Activated CD8-positive, alpha-beta memory T cell treated with anti-CD3 and anti-CD28 coated beads for 24 hours (primary cell): ENCODE measurements at regions not wholly inside any gene's neighbourhood (a gene's known extent, or its start where the extent isn't known, plus 50 kb on each side); places are given as distances from the start of the nearest gene placed in this dataset.
"Not testable (repeated sequence)": the region's sequence is repeated elsewhere in the genome, so short reads cannot be mapped to it uniquely, and the experiment has no call there.

Experiments used
- DNase-seq: peaks from one replicate; pipeline ENCODE4 v3.0.0-alpha.2; 2020

- not testable (repeated sequence) for DNase-seq
Observed at GRCh38 chr13:90946125-90946524, 401.4 kb upstream of the MIR17HG start.

- DNase-seq = no peak
Observed at GRCh38 chr13:90947976-90948375, 399.5 kb upstream of the MIR17HG start.

- no peak for DNase-seq
Observed at GRCh38 chr13:90950160-90950559, 397.3 kb upstream of the MIR17HG start.

- no peak for DNase-seq
Observed at GRCh38 chr13:90951663-90952062, 395.8 kb upstream of the MIR17HG start.

GRCh38 chr13:90952326-90952725 lies 395.2 kb upstream of the MIR17HG start:
- no peak for DNase-seq

- DNase-seq = no peak
Observed at GRCh38 chr13:90954605-90955195, 392.8 kb upstream of the MIR17HG start.

- DNase-seq = no peak
Observed at GRCh38 chr13:90956031-90956430, 391.5 kb upstream of the MIR17HG start.

GRCh38 chr13:90958866-90959265 lies 388.6 kb upstream of the MIR17HG start:
- no peak for DNase-seq

GRCh38 chr13:90968166-90968904 lies 379.2 kb upstream of the MIR17HG start:
- no peak for DNase-seq

- DNase-seq = no peak
Observed at GRCh38 chr13:90974249-90974975, 373.1 kb upstream of the MIR17HG start.

- DNase-seq = no peak
Observed at GRCh38 chr13:90979059-90979458, 368.4 kb upstream of the MIR17HG start.

- no peak for DNase-seq
Observed at GRCh38 chr13:90984756-90985155, 362.7 kb upstream of the MIR17HG start.

- DNase-seq = no peak
Observed at GRCh38 chr13:90995001-90995400, 352.5 kb upstream of the MIR17HG start.

- no peak for DNase-seq
Observed at GRCh38 chr13:90995614-90996013, 351.9 kb upstream of the MIR17HG start.

GRCh38 chr13:90997951-90998350 lies 349.5 kb upstream of the MIR17HG start:
- DNase-seq = no peak

- no peak for DNase-seq
Observed at GRCh38 chr13:90999401-90999800, 348.1 kb upstream of the MIR17HG start.

- DNase-seq = no peak
Observed at GRCh38 chr13:91001371-91001770, 346.1 kb upstream of the MIR17HG start.

- DNase-seq = no peak
Observed at GRCh38 chr13:91014696-91015095, 332.8 kb upstream of the MIR17HG start.

- DNase-seq = no peak
Observed at GRCh38 chr13:91017031-91017668, 330.3 kb upstream of the MIR17HG start.

- no peak for DNase-seq
Observed at GRCh38 chr13:91017669-91018053, 329.8 kb upstream of the MIR17HG start.

- no peak for DNase-seq
Observed at GRCh38 chr13:91020461-91021034, 326.9 kb upstream of the MIR17HG start.

GRCh38 chr13:91024157-91024792 lies 323.2 kb upstream of the MIR17HG start:
- no peak for DNase-seq

GRCh38 chr13:91025442-91025841 lies 322.0 kb upstream of the MIR17HG start:
- DNase-seq = no peak
